Activated CD8-positive, alpha-beta memory T cell treated with anti-CD3 and anti-CD28 coated beads for 36 hours (primary cell): ENCODE measurements at regions not wholly inside any gene's neighbourhood (a gene's known extent, or its start where the extent isn't known, plus 50 kb on each side); places are given as distances from the start of the nearest gene placed in this dataset.

Source experiments
- CTCF ChIA-PET: fragments of 350-600 bp; sonication (Branson Sonifier 250); formaldehyde crosslinking; loops from one replicate; lab custom pipeline; 2021; ENCODE audit warnings: antibody characterized with exemption; lab: Charles Lee
- POLR2A ChIA-PET: fragments of 350-600 bp; sonication (Branson Sonifier 250); formaldehyde crosslinking; loops from one replicate; lab custom pipeline; 2021; ENCODE audit warnings: antibody characterized with exemption; lab: Charles Lee

GRCh38 chr6:141307309-141307998, 825.3 kb upstream of the GJE1 start:
- ChIA-PET CTCF (no interaction called here), POLR2A (no interaction called here)

GRCh38 chr6:141303907-141304306, 828.8 kb upstream of the GJE1 start:
- ChIA-PET POLR2A (no interaction called here), CTCF (no interaction called here)

DNA sequence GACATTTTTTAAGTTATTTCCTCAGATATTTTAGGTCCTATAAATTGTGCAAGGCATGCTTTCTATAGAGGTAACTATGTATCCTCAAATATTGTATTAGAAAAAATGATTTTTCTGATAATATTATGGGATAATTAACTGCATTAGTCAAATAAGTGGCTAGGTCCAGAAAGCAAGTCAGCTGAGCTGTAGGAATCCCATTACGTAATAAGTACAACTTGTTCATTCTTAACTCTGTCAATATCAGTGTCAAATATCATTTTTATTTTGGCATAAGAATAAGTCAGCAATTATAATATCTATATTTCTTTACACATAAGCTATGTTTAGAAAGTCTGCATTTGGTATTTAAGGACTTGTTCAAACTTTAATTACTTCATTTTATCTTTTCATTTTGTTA, 830.9 kb upstream of the GJE1 start:
- ChIA-PET CTCF (no interaction called here), POLR2A (no interaction called here)

DNA sequence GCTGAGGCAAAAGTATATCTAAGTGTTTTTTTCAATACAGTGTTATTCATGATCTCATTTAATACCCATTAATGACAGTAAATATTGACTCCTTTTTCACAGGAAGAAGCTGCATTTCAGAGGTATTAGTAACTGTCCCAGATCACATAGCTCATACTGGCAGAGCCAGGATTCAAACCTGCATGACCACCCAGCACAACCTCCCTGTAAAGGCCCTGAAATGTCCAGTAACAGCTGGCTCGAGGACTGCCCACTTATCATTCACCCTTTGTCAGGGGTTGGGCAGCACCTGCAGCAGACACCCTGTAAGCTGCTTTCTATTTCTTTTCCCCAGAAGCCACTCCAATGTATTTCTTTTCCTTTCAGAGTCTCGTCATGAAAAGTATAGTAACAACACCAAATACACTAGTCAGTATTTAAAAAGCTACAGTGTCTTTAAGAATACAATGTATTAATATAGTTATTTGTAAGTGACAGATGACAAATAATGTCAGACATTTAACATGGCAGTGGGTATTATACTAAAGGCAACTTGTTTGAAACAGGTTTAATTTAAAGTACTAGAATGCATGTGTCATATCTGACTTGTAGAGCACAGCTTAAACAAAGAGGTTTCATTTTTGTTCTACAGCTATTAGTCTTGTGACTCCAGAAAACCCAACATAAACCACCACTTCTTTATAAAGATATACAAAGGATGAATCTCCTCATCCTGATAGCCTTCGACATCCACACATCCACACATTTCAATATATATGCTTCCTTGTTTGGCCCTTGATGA, 841.6 kb upstream of the GJE1 start:
- ChIA-PET POLR2A (no interaction called here), CTCF (no interaction called here)

DNA sequence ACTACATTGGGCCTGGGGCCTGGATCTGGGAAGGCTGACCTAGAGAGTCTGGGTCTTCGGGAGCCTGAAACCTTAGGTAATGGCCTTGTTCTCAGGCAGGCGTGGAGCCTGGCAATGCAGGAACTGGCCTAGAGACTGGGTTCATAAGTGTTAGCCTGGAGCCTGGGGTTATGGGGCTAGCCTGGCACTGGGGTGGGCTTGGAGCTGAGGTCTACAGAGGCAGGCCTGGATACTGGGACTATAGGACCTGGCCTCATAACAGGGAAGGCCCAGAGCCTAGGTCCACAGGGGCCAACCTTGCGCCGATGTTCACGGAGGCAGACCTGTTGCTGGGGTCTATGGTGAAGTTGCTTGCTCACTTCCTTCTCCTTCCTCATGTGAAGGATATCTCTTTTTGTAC, 843.8 kb upstream of the GJE1 start:
- CTCF ChIA-PET = no interaction called here

GRCh38 chr6:141282263-141282662, 850.5 kb upstream of the GJE1 start:
- CTCF ChIA-PET = no interaction called here
- POLR2A ChIA-PET = no interaction called here

More for the DNA sequence above, 843.8 kb upstream of the GJE1 start:
- POLR2A ChIA-PET = no interaction called here

DNA sequence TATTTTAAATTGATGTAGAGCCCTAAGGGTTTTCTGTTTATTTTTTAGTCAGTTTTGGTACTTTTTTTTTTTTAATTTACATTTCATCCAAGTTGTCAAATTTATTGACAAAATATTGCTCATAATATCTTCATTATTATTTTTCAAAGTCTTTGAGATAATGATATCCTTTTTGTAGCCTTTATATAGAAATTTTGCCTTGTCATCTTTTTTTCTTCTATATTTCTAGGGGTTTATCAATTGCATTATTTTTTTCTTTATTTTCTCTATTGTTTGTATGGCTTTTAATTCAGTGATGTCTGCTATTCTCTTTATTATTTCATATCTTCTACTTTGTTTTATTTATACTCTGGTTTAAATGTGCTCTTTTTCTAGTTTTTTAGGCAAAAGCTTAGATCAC, 863.0 kb upstream of the GJE1 start:
- CTCF ChIA-PET = no interaction called here
- POLR2A ChIA-PET = no interaction called here

DNA sequence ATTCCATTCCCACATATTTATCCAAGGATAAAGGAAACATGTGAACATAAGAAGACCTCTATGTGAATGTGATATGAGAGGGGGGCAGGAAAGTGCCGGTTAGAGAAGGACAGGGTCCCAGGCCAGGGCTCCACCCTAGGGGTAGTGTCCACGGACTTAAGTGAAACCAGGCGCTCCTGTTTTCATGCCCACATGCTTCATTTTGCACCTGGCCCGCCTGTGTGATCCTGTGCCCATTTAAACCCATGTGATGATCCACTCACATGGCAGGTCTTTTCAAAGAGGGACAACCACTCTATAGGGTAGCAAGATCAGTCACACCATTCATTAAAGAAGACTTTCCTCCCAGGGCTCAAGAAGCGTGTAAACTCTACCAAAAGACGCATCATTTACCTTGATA, 865.3 kb upstream of the GJE1 start:
- POLR2A ChIA-PET = no interaction called here
- CTCF ChIA-PET = no interaction called here

GRCh38 chr6:141265756-141266623, 866.7 kb upstream of the GJE1 start:
- POLR2A ChIA-PET = no interaction called here

DNA sequence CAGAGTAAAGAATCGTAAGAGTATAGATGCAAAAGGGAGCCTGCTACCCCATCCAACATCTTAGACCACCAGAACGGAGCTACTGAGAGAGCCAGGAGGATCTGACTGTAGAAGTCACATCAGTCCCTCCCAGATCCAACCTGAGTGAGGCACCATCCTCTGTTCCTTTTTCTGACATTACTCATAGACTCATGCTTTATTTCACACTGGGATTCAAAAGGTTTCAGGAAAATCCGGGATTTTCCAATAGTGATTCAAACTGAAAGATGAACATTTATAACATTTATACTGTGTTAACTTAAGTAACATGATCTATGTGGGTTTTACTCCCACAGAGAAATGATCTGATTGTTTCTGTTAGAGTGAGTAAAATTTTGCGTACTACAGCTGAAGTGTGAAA, 868.6 kb upstream of the GJE1 start:
- ChIA-PET CTCF (no interaction called here), POLR2A (no interaction called here)

More at GRCh38 chr6:141265756-141266623, 866.7 kb upstream of the GJE1 start:
- CTCF ChIA-PET = no interaction called here

DNA sequence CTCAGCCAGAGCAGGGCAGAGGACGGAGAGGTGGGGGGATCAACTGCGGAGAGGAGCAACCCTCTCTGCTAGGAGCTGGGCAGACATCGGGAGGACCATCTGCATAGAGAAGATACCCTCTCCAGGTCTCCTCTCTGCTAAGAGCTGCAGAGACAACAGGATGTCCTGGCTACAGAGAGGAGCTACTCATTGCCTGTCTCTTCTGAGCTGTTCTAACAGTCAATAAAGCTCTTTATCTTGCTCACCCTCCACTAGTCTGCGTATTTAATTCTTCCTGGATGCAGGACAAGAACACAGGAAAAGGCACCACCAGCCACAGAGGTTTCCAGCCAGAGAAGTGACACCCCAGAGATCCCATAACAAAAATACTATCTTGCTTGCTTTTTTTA, 871.1 kb upstream of the GJE1 start:
- CTCF ChIA-PET = no interaction called here
- POLR2A ChIA-PET = no interaction called here

GRCh38 chr6:141261016-141261671, 871.6 kb upstream of the GJE1 start:
- ChIA-PET POLR2A (no interaction called here), CTCF (no interaction called here)

- ChIA-PET POLR2A (no interaction called here), CTCF (no interaction called here)
Observed at GRCh38 chr6:141260627-141261015, 872.1 kb upstream of the GJE1 start.

DNA sequence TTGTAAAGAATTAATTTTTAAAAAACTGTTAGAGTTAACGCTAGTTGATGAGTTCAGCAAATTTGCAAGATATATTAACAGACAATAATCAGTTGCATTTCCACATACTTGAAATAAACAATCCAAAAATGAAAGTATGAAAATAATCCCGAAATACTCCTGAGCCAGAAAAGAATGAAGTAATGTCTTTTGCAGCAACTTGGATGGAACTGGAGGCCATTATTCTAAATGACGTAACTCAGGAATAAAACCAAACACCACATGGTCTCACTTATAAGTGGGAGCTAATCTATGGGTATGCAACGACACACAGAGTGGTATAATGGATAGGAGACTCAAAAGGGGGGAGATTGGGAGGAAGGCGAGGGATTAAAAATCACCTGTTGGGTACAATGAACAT, 872.9 kb upstream of the GJE1 start:
- ChIA-PET POLR2A (no interaction called here), CTCF (no interaction called here)

GRCh38 chr6:141259091-141259490, 873.6 kb upstream of the GJE1 start:
- ChIA-PET CTCF (no interaction called here), POLR2A (no interaction called here)

DNA sequence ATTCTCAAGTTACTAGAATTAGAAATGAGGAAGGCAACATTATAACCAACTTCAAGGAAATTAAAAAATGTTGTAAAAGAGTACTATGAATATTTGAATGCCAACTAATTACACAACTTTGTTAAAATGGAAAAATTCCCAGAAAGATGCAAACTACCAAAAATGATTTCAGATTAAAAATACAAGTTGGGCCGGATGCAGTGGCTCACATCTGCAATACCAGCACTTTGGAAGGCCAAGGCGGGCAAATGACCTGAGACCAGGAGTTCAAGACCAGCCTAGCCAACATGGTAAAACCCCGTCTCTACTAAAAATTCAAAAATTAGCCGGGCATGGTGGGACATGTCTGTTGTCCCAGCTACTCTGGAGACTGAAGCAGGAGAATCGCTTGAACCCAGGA, 874.2 kb upstream of the GJE1 start:
- CTCF ChIA-PET = no interaction called here
- POLR2A ChIA-PET = no interaction called here

DNA sequence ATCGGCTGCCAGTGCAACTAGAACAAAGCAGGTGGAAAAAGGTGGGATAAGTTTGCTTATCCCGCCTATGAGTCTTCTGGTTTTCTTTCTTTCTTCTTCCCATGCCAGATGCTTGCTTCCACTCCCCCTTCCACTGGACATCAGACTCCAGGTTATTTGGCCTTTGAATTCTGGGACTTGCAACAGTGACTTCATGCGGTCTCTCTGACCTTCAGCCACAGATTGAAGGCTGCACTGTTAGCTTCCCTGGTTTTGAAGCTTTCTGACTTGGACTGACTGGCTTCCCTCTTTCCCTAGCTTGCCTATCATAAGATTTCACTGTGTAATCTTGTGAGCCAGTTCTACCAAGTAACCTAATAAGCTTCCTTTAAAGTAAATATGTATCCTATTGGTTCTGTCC, 878.4 kb upstream of the GJE1 start:
- ChIA-PET CTCF (no interaction called here), POLR2A (no interaction called here)

DNA sequence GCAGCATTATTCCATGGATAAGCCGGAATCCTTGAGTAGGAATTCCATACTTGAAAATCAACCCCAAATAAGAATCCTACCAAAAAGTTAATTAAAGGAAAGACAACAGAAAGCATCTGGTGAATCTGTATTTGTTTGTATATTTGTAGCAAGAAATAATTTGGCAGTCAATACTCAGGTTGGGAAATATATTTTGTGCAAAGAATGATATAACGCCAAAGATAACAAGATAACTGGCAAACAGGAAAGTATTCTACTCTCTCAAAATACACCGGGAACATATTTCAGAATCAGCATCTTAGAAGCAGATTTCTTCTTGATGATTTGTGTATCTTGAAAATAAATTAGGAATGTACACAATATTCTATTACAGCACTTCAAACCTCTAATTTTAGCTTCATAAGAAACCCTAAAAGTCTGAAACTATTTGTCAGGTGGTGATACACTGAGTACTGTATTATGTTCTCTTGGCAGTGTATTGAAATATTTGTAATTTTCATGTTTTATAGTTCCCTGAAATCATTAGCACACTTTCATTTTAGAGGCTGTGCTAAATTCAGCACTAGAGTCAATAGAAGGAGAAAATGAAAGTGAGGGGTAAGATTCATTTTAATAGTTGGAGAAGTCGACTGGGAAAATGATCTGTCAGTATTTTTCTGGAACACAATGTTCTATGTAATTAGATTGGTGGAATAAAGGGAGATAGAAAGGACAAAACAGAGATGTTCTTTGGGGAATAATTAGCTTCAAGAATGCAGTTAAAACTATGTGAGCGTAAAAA, 879.7 kb upstream of the GJE1 start:
- ChIA-PET POLR2A (no interaction called here), CTCF (no interaction called here)

DNA sequence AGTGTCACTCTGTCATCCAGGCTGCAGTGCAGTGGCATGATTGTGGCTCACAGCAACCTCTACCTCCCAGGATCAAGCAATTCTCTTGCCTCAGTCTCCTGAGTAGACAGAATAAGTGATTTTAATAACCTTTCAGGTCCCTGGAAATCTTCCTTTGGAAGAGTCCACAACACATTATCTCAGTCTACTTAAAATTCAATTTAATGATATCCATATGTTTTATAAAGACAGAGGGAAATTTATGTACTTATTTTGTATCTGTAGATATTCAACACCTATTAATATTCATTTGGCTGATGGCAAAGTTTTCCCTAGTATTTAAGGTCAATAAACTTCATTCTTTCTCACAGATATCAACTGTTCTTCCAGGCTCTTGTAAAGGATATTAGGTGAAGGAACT, 881.4 kb upstream of the GJE1 start:
- ChIA-PET POLR2A (no interaction called here), CTCF (no interaction called here)
